Colonic mucosa (tissue), 4 donors: ENCODE measurements at regions not wholly inside any gene's neighbourhood (a gene's known extent, or its start where the extent isn't known, plus 50 kb on each side); places are given as distances from the start of the nearest gene placed in this dataset.

ENCODE experiments used
- DNase-seq: peaks from one replicate; pipeline ENCODE4 v3.0.0-alpha.2; 2020
- H3K27ac ChIP-seq: fragments of 200-600 bp; one replicate; pipeline ENCODE4 v1.8.0; 2021
- H3K27me3 ChIP-seq: fragments of 200-600 bp; one replicate; pipeline ENCODE4 v1.8.0; 2021
- H3K36me3 ChIP-seq: fragments of 200-600 bp; one replicate; pipeline ENCODE4 v1.8.0; 2021
- H3K4me1 ChIP-seq: fragments of 200-600 bp; one replicate; pipeline ENCODE4 v1.8.0; 2021; ENCODE audit warnings: mild to moderate bottlenecking
- H3K4me3 ChIP-seq: fragments of 200-600 bp; one replicate; pipeline ENCODE4 v1.8.0; 2021
- H3K9ac ChIP-seq, 2 donors: one replicate each; pipeline ENCODE4 v1.7.0; 2013; ENCODE audit warnings: control low read depth in 2 of 2, low read depth in 2 of 2, low read length in 2 of 2
- H3K9me3 ChIP-seq: fragments of 200-600 bp; one replicate; pipeline ENCODE4 v1.8.0; 2021
- intact Hi-C: fragments of 100-400 bp; cut with DNase I; formaldehyde crosslinking; loops from one replicate; pipeline ENCODE4 v1.14.1; 2022
- TF ChIP-seq, protein P1 (sequence below): fragments of 200-600 bp; IDR thresholded peaks from one replicate; pipeline ENCODE4 v1.8.0; 2022; ENCODE audit warnings: antibody characterized with exemption, mild to moderate bottlenecking
- donor health status: healthy.
- donor health status: DM: no; HTN: no; CAD: no.
- donor health status: DM: no; HTN: no; CAD: no.

DNA sequence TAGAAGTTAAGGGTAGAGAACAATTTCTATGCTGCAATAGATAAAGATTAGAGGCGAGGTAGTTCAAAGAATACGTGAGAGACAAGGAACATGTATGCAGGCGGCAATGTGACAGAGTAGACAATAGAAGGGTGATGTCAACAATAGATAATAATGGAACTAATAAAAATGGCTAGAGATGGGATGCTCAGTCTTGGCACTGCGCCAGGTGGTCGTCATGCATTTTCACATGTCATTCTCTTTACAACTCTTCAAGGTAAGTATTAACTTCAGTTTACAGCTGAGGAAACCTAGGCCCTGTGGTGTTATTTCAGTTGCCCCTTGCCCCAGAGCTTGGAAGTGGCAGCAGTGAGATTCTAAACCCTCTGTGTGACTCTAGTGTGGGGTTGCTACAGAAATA, 890.7 kb upstream of the CELF4 start:
- Histone ChIP-seq H3K9ac (no peak overlapping the region), H3K36me3 (no peaks in the 10 kb centered on the region), H3K9me3 (no peaks in the 10 kb centered on the region), H3K27ac (no peak overlapping the region), H3K4me3 (no peak overlapping the region), H3K4me1 (no peaks in the 10 kb centered on the region), H3K27me3 (no peaks in the 10 kb centered on the region)
- intact Hi-C loops = no loop called here
- no peak for DNase-seq
- TF ChIP-seq, protein P1, sequence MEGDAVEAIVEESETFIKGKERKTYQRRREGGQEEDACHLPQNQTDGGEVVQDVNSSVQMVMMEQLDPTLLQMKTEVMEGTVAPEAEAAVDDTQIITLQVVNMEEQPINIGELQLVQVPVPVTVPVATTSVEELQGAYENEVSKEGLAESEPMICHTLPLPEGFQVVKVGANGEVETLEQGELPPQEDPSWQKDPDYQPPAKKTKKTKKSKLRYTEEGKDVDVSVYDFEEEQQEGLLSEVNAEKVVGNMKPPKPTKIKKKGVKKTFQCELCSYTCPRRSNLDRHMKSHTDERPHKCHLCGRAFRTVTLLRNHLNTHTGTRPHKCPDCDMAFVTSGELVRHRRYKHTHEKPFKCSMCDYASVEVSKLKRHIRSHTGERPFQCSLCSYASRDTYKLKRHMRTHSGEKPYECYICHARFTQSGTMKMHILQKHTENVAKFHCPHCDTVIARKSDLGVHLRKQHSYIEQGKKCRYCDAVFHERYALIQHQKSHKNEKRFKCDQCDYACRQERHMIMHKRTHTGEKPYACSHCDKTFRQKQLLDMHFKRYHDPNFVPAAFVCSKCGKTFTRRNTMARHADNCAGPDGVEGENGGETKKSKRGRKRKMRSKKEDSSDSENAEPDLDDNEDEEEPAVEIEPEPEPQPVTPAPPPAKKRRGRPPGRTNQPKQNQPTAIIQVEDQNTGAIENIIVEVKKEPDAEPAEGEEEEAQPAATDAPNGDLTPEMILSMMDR = no peak

GRCh38 chr18:38454764-38455469, 889.3 kb upstream of the CELF4 start:
- TF ChIP-seq, protein P1 = no peak
- Histone ChIP-seq H3K36me3 (no peaks in the 10 kb centered on the region), H3K4me3 (no peak overlapping the region), H3K9me3 (no peaks in the 10 kb centered on the region), H3K27me3 (no peaks in the 10 kb centered on the region), H3K4me1 (no peaks in the 10 kb centered on the region), H3K27ac (no peak overlapping the region), H3K9ac (no peak overlapping the region)
- no peak for DNase-seq
- intact Hi-C loops = no loop called here

DNA sequence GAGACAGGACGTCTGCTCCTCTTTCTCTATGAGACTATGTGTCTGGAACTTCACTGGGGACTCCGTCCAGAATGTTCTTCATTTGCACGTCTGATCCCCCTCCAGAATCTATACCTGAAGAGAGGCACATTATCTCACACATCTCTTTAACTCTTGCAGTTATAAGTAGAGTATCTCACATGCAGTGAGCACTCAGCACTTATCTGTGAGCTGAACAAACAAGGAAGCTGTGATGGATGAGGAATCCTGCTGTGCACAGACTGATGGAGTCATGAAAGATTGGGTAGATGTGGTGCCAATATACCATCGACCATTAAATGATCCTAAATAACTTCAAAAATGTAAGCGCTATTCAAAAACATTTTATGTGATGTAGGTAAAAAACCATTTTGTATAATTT, 888.3 kb upstream of the CELF4 start:
- Histone ChIP-seq H3K9ac (no peak overlapping the region), H3K36me3 (no peaks in the 10 kb centered on the region), H3K27ac (no peak overlapping the region), H3K4me3 (no peak overlapping the region), H3K4me1 (no peaks in the 10 kb centered on the region), H3K9me3 (no peaks in the 10 kb centered on the region), H3K27me3 (no peaks in the 10 kb centered on the region)
- TF ChIP-seq, protein P1 = no peak
- no peak for DNase-seq
- intact Hi-C loops = no loop called here

DNA sequence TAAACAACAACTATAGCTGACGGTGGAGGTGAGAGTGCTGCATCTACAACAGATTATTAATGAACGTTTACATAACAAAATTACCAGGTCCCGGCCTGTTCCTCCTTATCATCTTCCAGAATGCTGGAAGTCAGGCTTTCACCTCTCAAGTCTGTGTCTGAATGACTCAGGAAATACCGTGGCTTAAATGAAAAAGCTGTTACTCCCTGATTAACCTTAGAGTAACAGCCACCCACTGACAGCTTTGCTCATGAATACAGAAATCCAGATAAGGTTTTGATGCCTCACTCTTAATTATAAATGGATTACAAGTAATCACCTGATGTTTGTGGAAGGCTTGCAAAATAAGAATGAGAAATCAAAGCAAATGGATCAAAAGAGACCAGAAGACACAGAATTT, 885.3 kb upstream of the CELF4 start:
- no peak overlapping the region for H3K4me3 ChIP-seq
- no peak overlapping the region for H3K27ac ChIP-seq
- H3K36me3 ChIP-seq = no peaks in the 10 kb centered on the region
- H3K4me1 ChIP-seq = no peaks in the 10 kb centered on the region
- TF ChIP-seq, protein P1 = no peak
- no peaks in the 10 kb centered on the region for H3K27me3 ChIP-seq
- intact Hi-C loops = no loop called here
- H3K9me3 ChIP-seq = no peaks in the 10 kb centered on the region
- no peak for DNase-seq
- no peak overlapping the region for H3K9ac ChIP-seq

DNA sequence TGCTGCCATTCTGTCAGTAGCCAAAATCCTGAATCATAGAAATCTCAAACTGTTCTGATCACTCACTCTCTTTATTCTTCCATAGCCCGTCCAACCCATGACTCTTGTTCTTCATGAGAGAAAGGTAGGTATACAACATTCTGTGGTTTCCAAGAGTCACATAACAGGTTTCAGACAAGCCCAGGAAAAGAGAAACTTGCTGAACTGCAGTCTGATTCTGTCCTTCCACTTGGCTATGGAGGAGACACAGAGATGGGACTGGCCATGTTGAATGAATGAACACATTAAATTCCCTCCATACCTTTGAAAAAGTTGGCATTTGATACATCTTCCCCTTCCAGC, 880.2 kb upstream of the CELF4 start:
- intact Hi-C loops = no loop called here
- Histone ChIP-seq H3K36me3 (no peaks in the 10 kb centered on the region), H3K9me3 (no peaks in the 10 kb centered on the region), H3K9ac (no peak overlapping the region), H3K4me3 (no peak overlapping the region), H3K4me1 (no peaks in the 10 kb centered on the region), H3K27ac (no peak overlapping the region), H3K27me3 (no peaks in the 10 kb centered on the region)
- no peak for DNase-seq
- TF ChIP-seq, protein P1 = no peak
